Activated naive CD8-positive, alpha-beta T cell treated with anti-CD3 and anti-CD28 coated beads, Interleukin-2, amount 50 U/mL, for 24 hours (primary cell): ENCODE measurements at regions not wholly inside any gene's neighbourhood (a gene's known extent, or its start where the extent isn't known, plus 50 kb on each side); places are given as distances from the start of the nearest gene placed in this dataset.
"Not testable (repeated sequence)": the region's sequence is repeated elsewhere in the genome, so short reads cannot be mapped to it uniquely, and the experiment has no call there.

ENCODE experiments used
- ATAC-seq: fragments of 150-1000 bp; cut with Tn5 transposase; one replicate; pipeline ENCODE4 v1.10.0; 2021
- DNase-seq: peaks from one replicate; pipeline ENCODE4 v3.0.0; 2021
- H3K27ac Mint-ChIP-seq: one replicate; pipeline ENCODE4 v1.8.0; 2021; ENCODE audit warnings: mild to moderate bottlenecking, mixed read lengths
- H3K27me3 Mint-ChIP-seq: one replicate; pipeline ENCODE4 v1.8.0; 2021; ENCODE audit warnings: mixed read lengths
- H3K36me3 Mint-ChIP-seq: one replicate; pipeline ENCODE4 v1.8.0; 2021; ENCODE audit warnings: low read depth, mixed read lengths
- H3K4me1 Mint-ChIP-seq: one replicate; pipeline ENCODE4 v1.8.0; 2021; ENCODE audit warnings: mixed read lengths
- H3K4me3 Mint-ChIP-seq: one replicate; pipeline ENCODE4 v1.8.0; 2021; ENCODE audit warnings: mild to moderate bottlenecking, moderate library complexity, mixed read lengths
- H3K9me3 Mint-ChIP-seq: one replicate; pipeline ENCODE4 v1.8.0; 2021; ENCODE audit warnings: mixed read lengths

DNA sequence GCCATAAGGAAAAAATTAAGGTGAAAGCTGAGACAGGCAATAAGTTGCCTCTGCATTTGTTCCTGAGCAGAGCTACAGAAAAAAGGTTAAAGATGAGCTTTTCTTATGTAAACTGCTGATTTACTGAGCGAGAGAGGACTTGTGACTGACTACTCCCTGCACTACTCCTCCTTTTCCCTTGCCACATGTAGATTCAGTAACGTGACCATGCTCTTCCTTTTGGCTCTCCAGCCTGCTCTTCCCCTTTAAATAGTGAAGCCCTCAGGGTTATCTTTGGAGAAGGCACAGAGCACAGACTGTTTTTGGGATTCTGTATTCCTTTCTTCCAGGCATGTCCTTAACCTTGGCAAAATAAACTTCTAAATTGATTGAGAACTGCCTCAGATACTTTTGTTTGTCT lies 630.2 kb downstream of the UQCRFS1 start:
- no peak overlapping the region for H3K4me3 Mint-ChIP-seq
- H3K4me1 Mint-ChIP-seq = no peaks in the 10 kb centered on the region
- no peaks in the 10 kb centered on the region for H3K36me3 Mint-ChIP-seq
- H3K9me3 Mint-ChIP-seq = no peaks in the 10 kb centered on the region
- H3K27me3 Mint-ChIP-seq = no peaks in the 10 kb centered on the region
- DNase-seq (no peak), ATAC-seq (no peak)
- H3K27ac Mint-ChIP-seq = no peak overlapping the region

DNA sequence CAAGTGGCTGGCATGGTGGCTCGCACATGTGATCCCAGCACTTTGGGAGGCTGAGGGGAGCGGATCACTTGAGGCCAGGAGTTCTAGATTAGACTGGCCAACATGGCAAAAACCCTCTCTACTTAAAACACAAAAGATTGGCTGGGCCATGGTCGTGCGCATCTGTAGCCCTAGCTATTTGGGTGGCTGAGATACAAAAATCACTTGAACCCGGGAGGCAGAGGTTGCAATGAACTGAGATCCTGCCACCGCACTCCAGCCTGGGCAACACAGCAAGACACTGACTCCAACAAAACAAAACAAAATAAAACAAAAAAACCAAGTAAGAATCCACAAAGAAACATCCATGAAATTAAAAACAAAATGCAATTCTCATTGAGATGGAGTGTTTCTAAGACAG lies 630.6 kb downstream of the UQCRFS1 start:
- Mint-ChIP-seq H3K27ac (no peak overlapping the region), H3K4me1 (no peaks in the 10 kb centered on the region), H3K36me3 (no peaks in the 10 kb centered on the region), H3K27me3 (no peaks in the 10 kb centered on the region), H3K4me3 (no peak overlapping the region), H3K9me3 (no peaks in the 10 kb centered on the region)
- DNase-seq (no peak), ATAC-seq (no peak)

DNA sequence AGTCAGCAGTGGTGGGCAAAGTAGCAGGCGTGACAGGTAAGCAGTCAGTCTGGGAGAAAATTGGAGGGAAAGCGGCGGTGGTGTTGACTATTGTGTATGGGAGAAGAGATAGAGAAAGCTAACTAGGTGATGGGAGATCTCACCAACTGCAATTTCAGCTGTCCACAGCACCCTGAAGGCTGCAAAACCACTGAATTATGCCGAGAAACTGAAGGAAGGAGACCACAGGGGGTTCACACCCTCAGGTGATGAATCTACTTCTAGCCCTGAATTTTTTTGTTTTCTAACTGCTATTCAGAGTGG lies 631.5 kb downstream of the UQCRFS1 start:
- no peak overlapping the region for H3K4me3 Mint-ChIP-seq
- ATAC-seq (no peak), DNase-seq (no peak)
- no peaks in the 10 kb centered on the region for H3K4me1 Mint-ChIP-seq
- no peaks in the 10 kb centered on the region for H3K27me3 Mint-ChIP-seq
- H3K27ac Mint-ChIP-seq = no peak overlapping the region
- no peaks in the 10 kb centered on the region for H3K9me3 Mint-ChIP-seq
- H3K36me3 Mint-ChIP-seq = no peaks in the 10 kb centered on the region

DNA sequence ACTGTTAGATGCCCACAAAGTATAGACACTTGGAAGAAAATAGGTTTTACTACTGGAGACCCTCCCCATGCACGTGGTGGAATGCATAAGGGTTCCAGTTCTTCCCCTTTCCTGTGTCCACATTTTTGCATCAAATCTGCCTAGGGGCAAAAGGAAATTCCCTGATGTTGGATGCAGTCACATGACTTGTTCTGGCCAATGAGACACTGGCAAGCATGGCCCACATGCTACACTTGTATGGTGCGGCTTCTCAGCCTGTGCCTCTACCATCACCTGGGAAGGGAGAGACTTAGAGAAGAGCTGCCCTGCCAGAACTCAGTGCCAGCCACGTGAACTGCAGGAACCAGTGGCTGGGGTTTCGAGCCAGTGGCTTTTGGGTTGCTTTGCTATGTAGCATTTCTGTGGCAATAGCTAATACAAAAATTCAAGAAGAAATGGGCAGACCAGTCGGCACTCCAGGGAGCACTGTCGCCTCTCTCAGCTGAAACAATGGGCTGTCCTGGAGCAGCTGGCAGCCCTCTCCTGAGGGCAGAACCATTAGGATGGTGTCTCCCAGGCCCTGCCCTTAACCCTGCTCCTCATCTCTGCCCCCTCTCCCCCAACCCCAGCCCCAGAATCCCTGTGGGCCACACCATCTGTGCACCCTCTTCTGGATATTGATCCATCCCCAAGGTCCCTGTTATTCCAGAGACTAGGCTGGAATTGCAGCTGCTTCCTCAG lies 634.0 kb downstream of the UQCRFS1 start:
- Mint-ChIP-seq H3K4me3 (no peak overlapping the region), H3K36me3 (peaks cover 2% of the 10 kb centered on the region), H3K9me3 (no peaks in the 10 kb centered on the region), H3K4me1 (no peaks in the 10 kb centered on the region), H3K27ac (no peak overlapping the region), H3K27me3 (no peaks in the 10 kb centered on the region)
- no peak for ATAC-seq
- no peak for DNase-seq

DNA sequence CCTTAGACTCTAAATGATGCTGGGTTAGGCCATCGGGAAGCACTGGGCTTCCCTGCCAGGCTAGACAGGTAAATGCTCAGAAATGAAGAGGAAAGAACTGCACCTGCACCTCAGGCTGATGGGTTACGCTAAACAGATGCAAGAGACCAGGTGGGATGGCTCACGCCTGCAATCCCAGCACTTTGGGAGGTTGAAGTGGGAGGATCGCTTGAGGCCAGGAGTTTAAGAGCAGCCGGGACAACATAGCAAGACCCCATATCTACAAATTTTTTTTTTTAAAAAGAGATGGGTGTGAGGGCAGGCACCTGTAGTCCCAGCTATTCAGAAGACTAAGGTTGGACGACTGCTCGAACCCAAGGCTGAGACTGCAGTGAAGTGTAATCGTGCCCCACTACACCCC lies 634.7 kb downstream of the UQCRFS1 start:
- H3K9me3 Mint-ChIP-seq = no peaks in the 10 kb centered on the region
- no peaks in the 10 kb centered on the region for H3K4me1 Mint-ChIP-seq
- ATAC-seq (no peak), DNase-seq (no peak)
- peaks cover 2% of the 10 kb centered on the region for H3K36me3 Mint-ChIP-seq
- no peaks in the 10 kb centered on the region for H3K27me3 Mint-ChIP-seq
- H3K4me3 Mint-ChIP-seq = no peak overlapping the region
- H3K27ac Mint-ChIP-seq = no peak overlapping the region

DNA sequence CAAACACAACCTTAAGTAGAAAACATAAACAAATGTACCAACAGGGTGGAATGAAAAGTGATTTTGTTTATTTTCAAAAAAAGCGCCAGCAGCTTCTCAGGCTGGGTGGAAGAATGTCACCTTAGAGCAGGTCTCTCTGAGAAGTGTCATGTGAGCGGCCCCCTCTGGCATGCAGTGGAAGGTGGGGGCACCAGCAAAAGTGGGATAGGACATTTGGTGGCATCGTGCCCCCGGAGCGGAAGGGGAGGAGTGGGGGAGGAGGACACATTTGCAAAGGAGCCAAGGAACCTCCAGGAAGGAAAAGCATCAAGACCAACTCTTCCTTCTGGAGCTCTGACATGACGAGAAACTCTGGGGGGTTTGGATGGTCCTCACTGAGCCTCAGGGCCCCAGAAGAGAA lies 635.3 kb downstream of the UQCRFS1 start:
- Mint-ChIP-seq H3K27me3 (no peaks in the 10 kb centered on the region), H3K4me3 (no peak overlapping the region), H3K27ac (no peak overlapping the region), H3K36me3 (peaks cover 2% of the 10 kb centered on the region), H3K4me1 (no peaks in the 10 kb centered on the region), H3K9me3 (no peaks in the 10 kb centered on the region)
- no peak for DNase-seq
- ATAC-seq = no peak

DNA sequence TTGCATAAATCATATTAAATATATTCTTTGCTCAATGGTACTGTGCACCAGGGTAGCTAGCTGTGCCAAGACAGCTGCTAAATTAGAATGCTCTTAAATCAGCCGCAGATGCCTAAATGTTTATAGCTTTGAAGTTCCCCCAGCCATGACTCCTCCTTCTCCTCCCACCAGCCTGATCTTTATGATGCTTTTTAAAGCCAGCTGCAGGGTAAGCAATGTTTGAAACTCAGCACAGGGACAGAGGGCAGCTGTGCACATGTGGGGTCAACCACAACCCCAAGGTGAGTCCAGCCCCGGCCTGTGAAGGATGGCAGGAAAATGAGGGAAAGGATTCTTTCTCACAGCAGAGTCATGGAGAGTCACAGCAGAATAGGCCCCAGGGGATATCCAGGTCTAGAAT lies 635.7 kb downstream of the UQCRFS1 start:
- Mint-ChIP-seq H3K4me3 (no peak overlapping the region), H3K27me3 (no peaks in the 10 kb centered on the region), H3K36me3 (peaks cover 2% of the 10 kb centered on the region), H3K27ac (no peak overlapping the region), H3K4me1 (no peaks in the 10 kb centered on the region), H3K9me3 (no peaks in the 10 kb centered on the region)
- DNase-seq (no peak), ATAC-seq (no peak)

DNA sequence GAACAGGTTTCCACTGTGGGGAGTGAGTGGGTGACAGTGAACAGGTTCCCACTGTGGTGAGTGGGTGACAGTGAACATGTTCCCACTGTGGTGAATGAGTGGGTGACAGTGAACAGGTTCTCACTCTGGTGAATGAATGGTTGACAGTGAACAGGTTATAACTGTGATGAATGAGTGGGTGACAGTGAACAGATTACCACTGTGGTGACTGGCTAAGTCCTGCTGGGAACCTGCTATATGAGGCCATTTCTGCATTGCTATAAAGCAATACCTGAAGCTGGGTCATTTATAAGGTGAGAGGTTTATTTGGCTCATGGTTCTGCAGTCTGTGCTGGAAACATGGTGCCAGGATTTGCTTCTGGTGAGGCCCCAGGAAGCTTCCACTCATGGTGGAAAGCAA lies 637.1 kb downstream of the UQCRFS1 start:
- H3K36me3 Mint-ChIP-seq = peaks cover 2% of the 10 kb centered on the region
- H3K27ac Mint-ChIP-seq = no peak overlapping the region
- ATAC-seq (no peak), DNase-seq (no peak)
- H3K27me3 Mint-ChIP-seq = no peaks in the 10 kb centered on the region
- no peaks in the 10 kb centered on the region for H3K9me3 Mint-ChIP-seq
- H3K4me1 Mint-ChIP-seq = no peaks in the 10 kb centered on the region
- H3K4me3 Mint-ChIP-seq = no peak overlapping the region

DNA sequence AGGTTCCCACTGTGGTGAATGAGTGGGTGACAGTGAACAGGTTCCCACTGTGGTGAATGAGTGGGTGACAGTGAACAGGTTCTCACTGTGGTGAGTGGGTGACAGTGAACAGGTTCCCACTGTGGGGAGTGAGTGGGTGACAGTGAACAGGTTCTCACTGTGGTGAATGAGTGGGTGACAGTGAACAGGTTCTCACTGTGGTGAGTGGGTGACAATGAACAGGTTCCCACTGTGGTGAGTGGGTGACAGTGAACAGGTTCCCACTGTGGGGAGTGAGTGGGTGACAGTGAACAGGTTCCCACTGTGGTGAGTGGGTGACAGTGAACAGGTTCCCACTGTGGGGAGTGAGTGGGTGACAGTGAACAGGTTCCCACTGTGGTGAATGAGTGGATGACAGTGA lies 637.6 kb downstream of the UQCRFS1 start:
- H3K27ac Mint-ChIP-seq, H3K4me3 Mint-ChIP-seq, ATAC-seq, H3K27me3 Mint-ChIP-seq, H3K36me3 Mint-ChIP-seq, H3K4me1 Mint-ChIP-seq, H3K9me3 Mint-ChIP-seq, DNase-seq: not testable (repeated sequence)

DNA sequence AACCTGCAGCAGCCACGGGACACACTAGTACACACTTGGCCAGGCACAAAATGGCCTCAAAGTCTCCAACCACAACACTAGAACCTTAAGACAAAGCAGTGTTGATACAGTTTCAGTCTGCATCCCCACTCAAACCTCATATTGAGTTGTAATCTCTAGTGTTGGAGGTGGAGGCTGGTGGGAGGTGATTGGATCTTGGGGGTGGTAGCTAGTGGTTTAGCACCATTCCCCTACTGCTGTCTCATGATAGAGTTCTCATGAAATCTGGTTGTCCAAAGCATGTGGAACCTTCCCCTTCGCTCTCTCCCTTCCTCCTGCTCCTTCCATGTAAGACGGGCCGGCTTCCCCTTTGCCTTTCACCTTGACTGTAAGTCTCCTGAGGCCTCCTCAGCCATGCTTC lies 638.7 kb downstream of the UQCRFS1 start:
- Mint-ChIP-seq H3K9me3 (no peaks in the 10 kb centered on the region), H3K27ac (no peak overlapping the region), H3K27me3 (no peaks in the 10 kb centered on the region), H3K4me1 (no peaks in the 10 kb centered on the region), H3K4me3 (no peak overlapping the region), H3K36me3 (peaks cover 2% of the 10 kb centered on the region)
- ATAC-seq (no peak), DNase-seq (no peak)

DNA sequence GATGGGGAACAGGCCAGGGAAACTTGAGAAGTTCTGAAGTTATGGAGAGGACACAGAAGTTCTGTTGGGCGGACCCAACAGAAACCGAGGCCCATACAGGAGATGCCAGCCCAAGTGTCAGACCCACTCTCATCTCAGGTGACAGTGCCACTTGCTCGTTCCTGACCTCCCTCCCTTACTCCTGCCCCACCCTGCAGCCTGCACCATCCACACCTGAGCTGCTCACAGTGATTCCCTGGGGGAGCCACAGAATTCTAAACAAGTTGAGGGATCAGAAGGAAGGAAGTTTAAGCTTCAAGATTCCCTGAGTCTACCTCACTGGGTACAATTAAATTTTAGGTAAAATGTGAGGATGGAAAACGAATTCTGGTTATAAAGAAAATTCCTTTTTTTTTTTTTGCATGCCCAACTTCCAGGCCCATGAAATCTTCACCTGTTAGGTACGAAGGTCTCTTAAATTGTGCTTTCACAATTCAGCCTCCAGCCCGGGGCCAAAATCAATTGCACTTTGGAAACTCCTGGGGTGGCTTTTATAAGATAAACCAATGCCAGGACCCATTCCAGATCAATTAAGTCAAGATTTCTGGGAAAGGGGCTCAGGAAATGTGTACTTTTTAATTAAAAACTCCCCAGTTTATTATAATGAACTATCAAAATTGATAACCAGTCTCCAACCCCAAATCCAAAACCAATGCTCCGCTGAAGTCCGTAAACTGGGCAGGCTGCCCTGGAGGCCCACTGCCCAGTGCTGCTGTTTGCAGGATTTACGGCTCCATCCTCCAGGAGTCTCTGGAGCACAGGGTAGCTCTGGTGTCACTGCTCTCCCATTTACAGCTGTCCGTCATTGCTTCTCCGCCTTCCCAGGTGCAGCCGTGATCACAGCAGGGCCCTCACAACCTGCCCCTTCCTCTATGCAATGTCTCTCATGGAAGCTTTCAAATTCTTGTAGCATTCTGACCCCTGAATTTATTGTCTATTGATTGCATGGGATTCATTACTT lies 643.5 kb downstream of the UQCRFS1 start:
- ATAC-seq (no peak), DNase-seq (no peak)
- H3K4me3 Mint-ChIP-seq = no peak overlapping the region
- H3K4me1 Mint-ChIP-seq = no peaks in the 10 kb centered on the region
- H3K36me3 Mint-ChIP-seq = no peaks in the 10 kb centered on the region
- H3K27ac Mint-ChIP-seq = no peak overlapping the region
- no peaks in the 10 kb centered on the region for H3K27me3 Mint-ChIP-seq
- H3K9me3 Mint-ChIP-seq = no peaks in the 10 kb centered on the region

DNA sequence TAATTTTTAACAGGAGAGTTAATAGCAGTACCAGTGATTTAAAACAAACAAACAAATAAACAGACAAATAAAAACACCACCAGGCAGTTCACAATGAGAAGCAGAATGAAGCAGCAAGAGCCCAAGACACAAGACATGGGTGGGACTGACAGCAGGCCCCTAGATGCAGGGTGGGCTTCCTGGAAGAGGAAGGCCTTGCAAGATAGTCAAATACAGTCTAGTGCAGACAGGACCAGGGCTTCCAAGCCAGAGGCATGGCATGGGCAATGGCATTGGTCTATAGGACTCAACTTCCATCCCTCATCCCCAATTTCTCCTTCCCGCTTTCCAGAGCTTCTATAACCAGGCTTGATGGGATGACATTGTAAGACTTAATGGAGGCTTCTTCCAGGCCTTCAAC lies 645.1 kb downstream of the UQCRFS1 start:
- Mint-ChIP-seq H3K4me1 (no peaks in the 10 kb centered on the region), H3K4me3 (no peak overlapping the region)

DNA sequence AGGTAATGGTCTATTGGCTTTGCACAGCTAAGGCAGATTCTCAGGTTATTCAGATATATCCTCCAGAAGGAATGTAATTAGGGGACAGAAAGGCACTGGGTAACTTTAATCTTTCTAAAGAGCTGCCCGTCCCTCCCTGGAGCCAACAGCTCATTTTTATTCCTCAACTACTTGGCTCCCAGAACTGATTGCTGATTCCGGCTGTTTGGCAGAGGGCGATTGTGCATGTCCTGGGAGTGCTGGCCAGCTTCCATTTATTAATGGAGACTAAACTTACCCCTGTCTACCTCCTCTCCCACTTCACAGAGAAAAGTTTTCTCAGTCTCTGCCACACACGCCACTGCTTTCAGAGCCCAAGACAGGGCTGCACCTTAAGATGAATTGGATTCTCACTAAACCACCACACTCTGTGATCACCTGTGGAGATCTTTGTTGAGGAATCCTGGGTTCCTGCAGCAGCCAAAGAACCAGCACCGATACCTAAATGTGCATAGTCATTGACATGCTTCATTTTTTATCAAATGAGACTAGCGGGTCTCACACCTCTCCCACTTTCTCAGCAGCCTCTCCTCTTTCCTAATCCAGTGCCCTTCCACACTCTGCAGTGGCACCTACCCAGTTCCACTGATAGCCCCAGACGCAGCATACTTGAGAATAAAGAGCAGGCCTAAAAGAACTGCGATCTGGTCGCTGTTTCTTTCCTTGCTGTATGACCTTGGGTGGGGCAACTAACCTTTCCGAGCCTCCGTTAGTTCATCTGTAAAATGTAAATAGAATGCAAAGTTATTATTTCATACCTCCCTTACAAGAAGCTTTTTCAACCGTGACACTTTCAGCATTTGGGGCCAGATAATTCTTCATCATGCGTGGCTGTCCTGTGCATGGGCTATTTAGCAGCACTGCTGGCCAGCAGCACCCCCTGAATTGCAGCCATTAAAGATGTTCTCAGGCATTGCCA lies 648.7 kb downstream of the UQCRFS1 start:
- Mint-ChIP-seq H3K4me3 (no peak overlapping the region), H3K27me3 (no peaks in the 10 kb centered on the region), H3K4me1 (no peaks in the 10 kb centered on the region), H3K36me3 (no peaks in the 10 kb centered on the region), H3K27ac (no peak overlapping the region), H3K9me3 (no peaks in the 10 kb centered on the region)
- ATAC-seq (no peak), DNase-seq (no peak)

More for the DNA sequence above, 645.1 kb downstream of the UQCRFS1 start:
- ATAC-seq = no peak
- H3K9me3 Mint-ChIP-seq = no peaks in the 10 kb centered on the region
- H3K27ac Mint-ChIP-seq = no peak overlapping the region
- H3K36me3 Mint-ChIP-seq = no peaks in the 10 kb centered on the region
- no peak for DNase-seq
- H3K27me3 Mint-ChIP-seq = no peaks in the 10 kb centered on the region

DNA sequence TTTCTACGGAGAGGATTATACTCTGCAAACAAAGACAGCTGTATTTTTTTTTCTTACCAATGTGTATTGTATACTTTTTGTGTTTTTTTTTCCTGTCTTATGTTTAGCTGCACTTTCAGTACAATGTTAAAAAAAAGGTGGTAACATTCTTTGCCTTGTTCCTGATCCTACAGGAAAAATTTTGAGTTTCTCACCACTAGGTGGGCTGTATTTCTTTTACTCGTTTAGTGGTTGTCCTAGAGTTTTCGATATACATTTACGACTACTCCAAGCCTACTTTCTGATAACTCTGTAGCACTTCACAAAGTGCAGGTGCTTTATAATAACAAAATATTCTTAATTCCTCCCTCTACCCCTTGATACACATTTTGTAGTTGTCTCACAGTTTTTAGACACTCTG lies 652.2 kb downstream of the UQCRFS1 start:
- Mint-ChIP-seq H3K4me1 (no peaks in the 10 kb centered on the region), H3K27me3 (no peaks in the 10 kb centered on the region), H3K27ac (no peak overlapping the region), H3K36me3 (no peaks in the 10 kb centered on the region), H3K9me3 (no peaks in the 10 kb centered on the region), H3K4me3 (no peak overlapping the region)
- ATAC-seq (no peak), DNase-seq (no peak)
